H9 (cell line): ENCODE measurements at regions not wholly inside any gene's neighbourhood (a gene's known extent, or its start where the extent isn't known, plus 50 kb on each side); places are given as distances from the start of the nearest gene placed in this dataset.

Experiments
- DNase-seq: peaks from one replicate; pipeline ENCODE4 v3.0.0-alpha.2; 2017
- H2AFZ ChIP-seq: one replicate; pipeline ENCODE4 v1.6.1; 2013; ENCODE audit warnings: mild to moderate bottlenecking, low read length, control low read depth, moderate library complexity
- H2AK5ac ChIP-seq: 2 replicates; pipeline ENCODE4 v1.6.1; 2013; ENCODE audit warnings: low read length, control low read depth, mixed read lengths; ENCODE audit not compliant: insufficient read length
- H2BK120ac ChIP-seq: one replicate; pipeline ENCODE4 v1.6.1; 2013; ENCODE audit warnings: low read depth, mild to moderate bottlenecking, low read length, control low read depth, inconsistent platforms; ENCODE audit not compliant: poor library complexity, severe bottlenecking
- H2BK12ac ChIP-seq: 2 replicates; pipeline ENCODE4 v1.6.1; 2013; ENCODE audit warnings: low read length, control low read depth, mixed read lengths, low read depth; ENCODE audit not compliant: insufficient read length
- H2BK15ac ChIP-seq: 2 replicates; pipeline ENCODE4 v1.6.1; 2013; ENCODE audit warnings: low read depth, low read length, control low read depth
- H2BK20ac ChIP-seq: one replicate; pipeline ENCODE4 v1.6.1; 2013; ENCODE audit warnings: low read depth, mild to moderate bottlenecking, low read length, control low read depth, inconsistent platforms; ENCODE audit not compliant: poor library complexity, severe bottlenecking
- H2BK5ac ChIP-seq: 2 replicates; pipeline ENCODE4 v1.6.1; 2013; ENCODE audit warnings: low read length, control low read depth, mixed read lengths; ENCODE audit not compliant: insufficient read length
- H3K14ac ChIP-seq: 2 replicates; pipeline ENCODE4 v1.6.1; 2013; ENCODE audit warnings: low read length, control low read depth; ENCODE audit not compliant: insufficient read depth
- H3K18ac ChIP-seq: 2 replicates; pipeline ENCODE4 v1.6.1; 2013; ENCODE audit warnings: low read depth, mild to moderate bottlenecking, mixed read lengths, low read length, control low read depth; ENCODE audit not compliant: insufficient read length
- H3K23ac ChIP-seq: 2 replicates; pipeline ENCODE4 v1.6.1; 2013; ENCODE audit warnings: low read length, control low read depth, mixed read lengths, low read depth; ENCODE audit not compliant: insufficient read length
- H3K23me2 ChIP-seq: 2 replicates; pipeline ENCODE4 v1.6.1; 2013; ENCODE audit warnings: low read depth, mild to moderate bottlenecking, mixed read lengths, low read length, control low read depth; ENCODE audit not compliant: insufficient read length, poor library complexity, severe bottlenecking
- H3K27ac ChIP-seq: 2 replicates; pipeline ENCODE4 v1.5.1; 2013; ENCODE audit warnings: low read length, control low read depth, mixed read lengths, low read depth; ENCODE audit not compliant: insufficient read length
- H3K27me3 ChIP-seq: 2 replicates; pipeline ENCODE4 v1.6.1; 2013; ENCODE audit warnings: low read length, control low read depth, inconsistent platforms; ENCODE audit not compliant: insufficient read depth
- H3K4ac ChIP-seq: 2 replicates; pipeline ENCODE4 v1.6.1; 2013; ENCODE audit warnings: low read depth, mild to moderate bottlenecking, control low read depth, inconsistent platforms, low read length, moderate library complexity
- H3K4me1 ChIP-seq: 2 replicates; pipeline ENCODE4 v1.6.1; 2013; ENCODE audit warnings: low read length, control low read depth, inconsistent platforms; ENCODE audit not compliant: insufficient read depth
- H3K4me2 ChIP-seq: 2 replicates; pipeline ENCODE4 v1.6.1; 2013; ENCODE audit warnings: low read length, control low read depth, mixed read lengths; ENCODE audit not compliant: insufficient read length, insufficient read depth
- H3K56ac ChIP-seq: 2 replicates; pipeline ENCODE4 v1.6.1; 2013; ENCODE audit warnings: low read depth, mild to moderate bottlenecking, mixed read lengths, low read length, control low read depth; ENCODE audit not compliant: insufficient read length
- H3K79me1 ChIP-seq: 2 replicates; pipeline ENCODE4 v1.6.1; 2013; ENCODE audit warnings: low read depth, mild to moderate bottlenecking, moderate library complexity, low read length, control low read depth, inconsistent platforms; ENCODE audit not compliant: insufficient read depth, poor library complexity, severe bottlenecking
- H3K79me2 ChIP-seq: 2 replicates; pipeline ENCODE4 v1.6.1; 2013; ENCODE audit warnings: low read length, control low read depth, inconsistent platforms; ENCODE audit not compliant: insufficient read depth
- H3K9ac ChIP-seq: 2 replicates; pipeline ENCODE4 v1.6.1; 2013; ENCODE audit warnings: low read length, control low read depth, mixed read lengths; ENCODE audit not compliant: insufficient read length; ENCODE audit errors: extremely low read depth
- H3K9me3 ChIP-seq: one replicate; pipeline ENCODE4 v1.6.1; 2013; ENCODE audit warnings: low read depth, low read length, inconsistent platforms; ENCODE audit not compliant: control insufficient read depth
- H3T11ph ChIP-seq: one replicate; pipeline ENCODE4 v1.6.1; 2013; ENCODE audit warnings: mild to moderate bottlenecking, low read length, control low read depth, inconsistent platforms
- H4K20me1 ChIP-seq: one replicate; pipeline ENCODE4 v1.6.1; 2013; ENCODE audit not compliant: control insufficient read depth, insufficient read length, insufficient read depth
- H4K5ac ChIP-seq: 2 replicates; pipeline ENCODE4 v1.6.1; 2013; ENCODE audit warnings: low read depth, mild to moderate bottlenecking, mixed read lengths, low read length, control low read depth; ENCODE audit not compliant: insufficient read length
- H4K8ac ChIP-seq: replicated peaks from 2 replicates; pipeline ENCODE4 v1.6.1; 2013; ENCODE audit warnings: low read length, control low read depth, mixed read lengths, low read depth; ENCODE audit not compliant: insufficient read length
- H4K91ac ChIP-seq: 2 replicates; pipeline ENCODE4 v1.6.1; 2013; ENCODE audit warnings: low read depth, mild to moderate bottlenecking, moderate library complexity, mixed read lengths, low read length, control low read depth; ENCODE audit not compliant: insufficient read length
- H3K27ac Mint-ChIP-seq, 3 experiments: 2 replicates in 2 of 3; 3 replicates in 1 of 3; pipeline ENCODE4 v1.8.0; 2020 to 2021; ENCODE audit warnings: mixed read lengths in 3 of 3, mild to moderate bottlenecking in 1 of 3, moderate library complexity in 1 of 3
- H3K27me3 Mint-ChIP-seq: 2 replicates; pipeline ENCODE4 v1.8.0; 2021; ENCODE audit warnings: low read depth, mild to moderate bottlenecking, moderate library complexity, mixed read lengths
- H3K36me3 Mint-ChIP-seq, 3 experiments: 2 replicates in 2 of 3; 3 replicates in 1 of 3; pipeline ENCODE4 v1.8.0; 2020 to 2021; ENCODE audit warnings: low read depth in 3 of 3, mixed read lengths in 3 of 3; ENCODE audit not compliant: insufficient read depth in 1 of 3
- H3K4me1 Mint-ChIP-seq, 2 experiments: 2 replicates each; pipeline ENCODE4 v1.8.0; 2020; ENCODE audit warnings: mixed read lengths in 2 of 2
- H3K4me3 Mint-ChIP-seq, 2 experiments: 2 replicates in 1 of 2; 3 replicates in 1 of 2; pipeline ENCODE4 v1.8.0; 2020 to 2021; ENCODE audit warnings: mild to moderate bottlenecking in 2 of 2, mixed read lengths in 2 of 2, moderate library complexity in 1 of 2
- H3K9me3 Mint-ChIP-seq, 2 experiments: 2 replicates in 1 of 2; 3 replicates in 1 of 2; pipeline ENCODE4 v1.8.0; 2020; ENCODE audit warnings: mild to moderate bottlenecking in 2 of 2, mixed read lengths in 2 of 2, moderate library complexity in 1 of 2
- WGBS: extraction: QIAGEN DNeasy Blood & Tissue Kit; methylation state at CpG from one replicate; pipeline ENCODE4 v1.1.7; 2013; ENCODE audit warnings: missing lambda C conversion rate, low lambda C conversion rate, mixed read lengths; ENCODE audit not compliant: insufficient read length; ENCODE audit errors: extremely low coverage; 5-methylcytosine and 5-hydroxymethylcytosine counted together
- TF ChIP-seq, protein P1 (sequence below): fragments of 200-600 bp; sonication (generic); conservative IDR thresholded peaks from 3 replicates; pipeline ENCODE4 v1.8.0; 2021; ENCODE audit warnings: antibody characterized with exemption, mild to moderate bottlenecking

DNA sequence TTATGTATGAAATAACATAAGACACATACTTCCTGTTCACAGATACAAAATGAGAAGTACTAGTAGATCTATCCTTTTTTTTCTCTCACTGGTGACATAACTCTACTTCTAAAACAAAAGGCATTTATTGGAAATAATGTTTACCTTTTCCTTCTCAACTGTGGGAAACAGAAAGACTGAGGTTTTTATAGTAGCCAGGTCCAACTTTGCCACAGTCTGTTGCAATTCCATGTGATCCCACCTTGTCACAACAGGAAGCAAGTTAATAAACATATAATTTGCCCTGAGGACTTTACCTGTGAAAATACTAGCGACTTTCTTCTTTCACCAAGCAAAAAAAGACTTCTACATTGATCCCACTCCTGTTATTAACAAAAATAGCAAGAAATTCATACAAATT, 475.8 kb downstream of the PDGFC start:
- TF ChIP-seq, protein P1, sequence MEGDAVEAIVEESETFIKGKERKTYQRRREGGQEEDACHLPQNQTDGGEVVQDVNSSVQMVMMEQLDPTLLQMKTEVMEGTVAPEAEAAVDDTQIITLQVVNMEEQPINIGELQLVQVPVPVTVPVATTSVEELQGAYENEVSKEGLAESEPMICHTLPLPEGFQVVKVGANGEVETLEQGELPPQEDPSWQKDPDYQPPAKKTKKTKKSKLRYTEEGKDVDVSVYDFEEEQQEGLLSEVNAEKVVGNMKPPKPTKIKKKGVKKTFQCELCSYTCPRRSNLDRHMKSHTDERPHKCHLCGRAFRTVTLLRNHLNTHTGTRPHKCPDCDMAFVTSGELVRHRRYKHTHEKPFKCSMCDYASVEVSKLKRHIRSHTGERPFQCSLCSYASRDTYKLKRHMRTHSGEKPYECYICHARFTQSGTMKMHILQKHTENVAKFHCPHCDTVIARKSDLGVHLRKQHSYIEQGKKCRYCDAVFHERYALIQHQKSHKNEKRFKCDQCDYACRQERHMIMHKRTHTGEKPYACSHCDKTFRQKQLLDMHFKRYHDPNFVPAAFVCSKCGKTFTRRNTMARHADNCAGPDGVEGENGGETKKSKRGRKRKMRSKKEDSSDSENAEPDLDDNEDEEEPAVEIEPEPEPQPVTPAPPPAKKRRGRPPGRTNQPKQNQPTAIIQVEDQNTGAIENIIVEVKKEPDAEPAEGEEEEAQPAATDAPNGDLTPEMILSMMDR = no peak
- H3K27me3 Mint-ChIP-seq = no peaks in the 10 kb centered on the region
- no peak overlapping the region for H4K91ac ChIP-seq

More for the DNA sequence above, 475.8 kb downstream of the PDGFC start:
- H2BK20ac ChIP-seq = no peak overlapping the region
- DNase-seq = no peak
- H3K27me3 ChIP-seq = no peaks in the 10 kb centered on the region
- H3K14ac ChIP-seq = no peak overlapping the region
- no peak overlapping the region for H2BK5ac ChIP-seq
- H3K56ac ChIP-seq = no peak overlapping the region
- no peak overlapping the region for H2BK12ac ChIP-seq
- H3K4me1 ChIP-seq = peaks cover 2% of the 10 kb centered on the region; the same call in 1 of the 2 replicates
- no CpG with 5 or more reads among the region's 1 CpG for WGBS
- no peak overlapping the region for H3K4ac ChIP-seq
- H3K4me3 Mint-ChIP-seq = no peak overlapping the region
- no peak overlapping the region for H3K23ac ChIP-seq
- H2BK15ac ChIP-seq = no peak overlapping the region
- no peaks in the 10 kb centered on the region for H4K20me1 ChIP-seq
- no peak overlapping the region for H3K9ac ChIP-seq
- no peaks in the 10 kb centered on the region for H3K79me1 ChIP-seq
- no peaks in the 10 kb centered on the region for H3K9me3 ChIP-seq
- no peak overlapping the region for H3K27ac ChIP-seq
- no peak overlapping the region for H4K5ac ChIP-seq
- no peak overlapping the region for H4K8ac ChIP-seq
- H2BK120ac ChIP-seq = no peak overlapping the region
- no peak overlapping the region for H2AFZ ChIP-seq
- H3K18ac ChIP-seq = no peak overlapping the region
- H3K23me2 ChIP-seq = no peaks in the 10 kb centered on the region
- H3K79me2 ChIP-seq = no peaks in the 10 kb centered on the region
- no peaks in the 10 kb centered on the region for H3K9me3 Mint-ChIP-seq
- H3K4me2 ChIP-seq = no peak overlapping the region
- no peak overlapping the region; a peak in 1 of 7 replicates for H3K27ac Mint-ChIP-seq
- H3K4me1 Mint-ChIP-seq = peaks cover 14 to 16% of the 10 kb centered on the region in 2 experiments
- H2AK5ac ChIP-seq = no peak overlapping the region
- no peaks in the 10 kb centered on the region for H3K36me3 Mint-ChIP-seq
- H3T11ph ChIP-seq = no peak overlapping the region
